Glomerular visceral epithelial cell (primary cell): ENCODE measurements at regions not wholly inside any gene's neighbourhood (a gene's known extent, or its start where the extent isn't known, plus 50 kb on each side); places are given as distances from the start of the nearest gene placed in this dataset.

ENCODE experiments used
- DNase-seq: peaks from one replicate; pipeline ENCODE4 v3.0.0-alpha.2; 2016; ENCODE audit errors: extremely low spot score

- no peak for DNase-seq
These were observed 444.4 kb upstream of the DAB1 start for GRCh38 chr1:57868239-57868638.

GRCh38 chr1:57866998-57867397 lies 443.1 kb upstream of the DAB1 start:
- no peak for DNase-seq

GRCh38 chr1:57860931-57861565 lies 437.2 kb upstream of the DAB1 start:
- DNase-seq, result no peak

DNA sequence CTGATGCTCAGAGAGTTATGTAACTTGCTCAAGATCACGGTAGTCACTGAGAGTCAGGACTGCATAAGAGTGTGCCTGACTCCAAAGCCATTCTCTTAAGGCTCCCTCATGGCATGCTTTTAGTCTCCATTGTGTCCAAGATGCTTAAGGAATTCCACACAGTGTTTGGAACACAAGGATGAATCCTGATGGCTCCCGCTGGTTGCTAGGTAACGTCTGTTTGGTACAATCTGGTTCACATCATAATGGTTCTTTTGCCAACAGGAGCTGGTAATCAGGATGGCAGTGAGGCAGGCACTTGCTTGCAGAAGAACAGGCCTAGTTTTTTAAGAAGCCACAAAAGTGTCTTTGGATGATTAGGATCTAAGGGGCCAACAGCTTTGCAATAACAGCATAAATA lies 436.5 kb upstream of the DAB1 start:
- DNase-seq, result no peak

GRCh38 chr1:57858740-57859139 lies 434.9 kb upstream of the DAB1 start:
- no peak for DNase-seq

- DNase-seq, result no peak
These were observed 433.9 kb upstream of the DAB1 start for GRCh38 chr1:57857809-57858208.

DNA sequence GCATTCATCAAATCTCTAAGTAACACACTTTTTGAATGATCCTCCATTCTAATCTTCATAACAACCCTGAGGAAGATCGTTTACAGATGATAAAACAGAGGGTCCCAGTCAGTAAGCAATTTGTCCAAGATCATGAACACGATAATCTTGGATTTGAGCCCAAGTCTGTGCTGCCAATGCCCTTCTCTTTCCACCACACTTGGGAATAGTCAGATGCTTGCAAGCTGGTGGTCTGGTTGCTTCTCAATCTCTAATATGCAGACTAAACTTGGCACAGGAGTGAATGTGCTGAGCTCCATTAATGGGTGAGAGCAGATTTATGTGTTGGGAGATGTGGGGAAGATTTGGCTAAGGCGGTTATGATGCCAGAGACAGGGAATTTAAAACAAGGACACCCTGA lies 430.6 kb upstream of the DAB1 start:
- DNase-seq, result no peak

GRCh38 chr1:57850176-57850940 lies 426.5 kb upstream of the DAB1 start:
- DNase-seq, result no peak

GRCh38 chr1:57848406-57848805 lies 424.5 kb upstream of the DAB1 start:
- peak; percentile 56 for DNase-seq

GRCh38 chr1:57845041-57845440 lies 421.2 kb upstream of the DAB1 start:
- DNase-seq, result no peak

DNA sequence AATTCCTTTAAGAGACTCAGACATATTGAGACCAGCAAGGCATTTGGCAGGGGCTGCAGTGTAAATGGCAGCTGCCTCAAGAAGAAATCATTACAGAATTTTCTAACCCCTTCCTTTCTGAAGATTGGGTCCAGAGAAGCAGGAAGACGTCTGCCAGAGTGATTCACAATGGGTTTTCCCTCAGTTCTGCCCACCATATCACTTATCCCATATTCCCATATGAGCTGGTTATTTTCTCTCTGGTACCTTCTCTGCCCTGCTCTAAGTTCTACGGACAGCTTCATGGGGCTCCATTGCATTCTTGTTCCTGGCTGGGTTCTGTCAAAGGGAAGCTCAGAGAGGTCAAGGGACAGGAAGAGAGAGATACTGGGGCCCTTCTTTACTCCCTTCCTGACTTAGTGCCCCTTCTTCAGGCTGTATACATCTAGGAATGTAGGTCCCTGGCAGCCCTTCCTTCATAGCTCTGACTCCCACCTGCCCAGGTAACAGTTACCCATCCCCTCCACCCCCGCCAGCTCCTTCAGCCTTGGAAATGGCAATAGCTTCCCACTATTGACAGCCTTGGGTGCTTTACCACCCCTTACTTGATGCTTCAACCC lies 420.6 kb upstream of the DAB1 start:
- no peak for DNase-seq

DNA sequence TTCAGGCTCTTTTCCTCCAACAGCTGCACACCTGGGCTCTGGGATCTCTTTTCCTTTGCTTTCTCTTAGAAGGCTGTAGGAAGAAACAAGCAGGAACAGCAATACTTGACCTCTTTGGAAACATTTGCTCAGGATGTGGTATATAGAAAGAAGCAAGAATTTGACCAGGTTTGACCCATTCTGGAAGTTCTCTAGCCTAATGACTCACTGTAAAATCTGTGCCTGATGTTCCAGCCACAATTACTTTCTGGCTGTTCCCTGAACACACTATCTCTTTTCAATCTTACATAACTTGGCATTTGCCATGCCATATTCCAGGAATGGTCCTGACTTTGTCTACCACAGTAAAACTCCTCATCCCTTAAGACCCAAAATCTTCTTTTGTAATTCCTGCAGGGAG lies 419.9 kb upstream of the DAB1 start:
- peak; percentile 13 for DNase-seq

DNA sequence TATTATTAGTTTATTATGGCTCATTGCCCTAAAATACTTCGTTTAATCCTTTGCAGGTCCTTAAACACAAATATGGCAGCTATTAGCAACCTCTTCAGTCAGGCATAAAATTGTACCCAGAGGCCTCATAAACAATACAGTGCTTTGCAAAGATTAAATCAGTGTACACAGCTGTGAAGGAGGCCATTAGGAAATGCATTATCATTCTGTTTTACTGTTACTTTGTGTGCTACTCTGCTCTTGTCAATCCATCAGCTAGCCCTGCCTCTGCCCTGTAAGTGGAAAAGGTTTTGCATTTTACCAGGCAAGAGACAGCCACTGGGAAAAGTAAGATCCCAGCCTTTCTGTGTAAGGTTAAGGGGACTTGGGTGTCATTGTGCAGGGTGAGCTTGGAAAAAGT lies 415.7 kb upstream of the DAB1 start:
- DNase-seq, result no peak

DNA sequence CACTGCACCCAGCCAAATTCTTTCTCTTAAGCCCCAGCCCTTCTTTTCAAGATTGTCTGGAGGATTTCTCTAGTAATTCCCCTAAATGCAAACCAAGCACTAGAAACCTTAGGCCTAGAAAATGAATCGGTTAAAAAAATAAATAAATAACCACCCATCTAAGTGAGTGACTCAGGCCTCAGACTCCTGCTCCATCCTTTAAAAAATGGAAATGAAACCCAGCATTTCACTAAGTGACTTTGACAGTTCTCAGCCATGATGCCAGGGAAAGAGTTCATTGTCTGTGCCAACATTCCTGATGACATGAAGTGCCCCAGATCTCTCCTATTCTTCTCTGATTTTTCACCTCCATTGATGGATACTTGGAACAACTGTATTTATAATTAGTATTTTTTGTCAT lies 415.2 kb upstream of the DAB1 start:
- DNase-seq, result no peak

GRCh38 chr1:57835620-57836019 lies 411.8 kb upstream of the DAB1 start:
- no peak for DNase-seq

DNA sequence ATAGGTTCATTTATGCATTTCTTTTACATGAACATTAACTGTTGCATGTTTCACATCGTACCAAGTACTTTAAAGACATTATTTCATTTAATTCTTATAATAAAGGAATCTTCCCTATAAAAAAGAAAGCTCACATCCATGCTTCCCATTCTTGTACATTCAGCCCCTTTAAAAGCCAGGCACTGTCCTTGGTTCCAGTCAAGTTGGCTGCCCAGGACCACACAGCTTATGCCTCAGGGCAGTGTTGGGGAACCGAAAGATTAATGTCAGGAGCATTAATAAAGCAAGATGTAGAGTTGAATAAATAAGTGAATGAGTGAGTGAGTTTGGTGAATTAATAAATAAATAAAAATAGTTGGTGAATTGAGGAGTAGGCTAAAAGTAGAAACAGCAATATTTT lies 409.4 kb upstream of the DAB1 start:
- DNase-seq, result no peak

GRCh38 chr1:57832612-57833011 lies 408.8 kb upstream of the DAB1 start:
- DNase-seq, result no peak

- peak; percentile 39 for DNase-seq
These were observed 407.8 kb upstream of the DAB1 start for GRCh38 chr1:57831624-57832023.

DNA sequence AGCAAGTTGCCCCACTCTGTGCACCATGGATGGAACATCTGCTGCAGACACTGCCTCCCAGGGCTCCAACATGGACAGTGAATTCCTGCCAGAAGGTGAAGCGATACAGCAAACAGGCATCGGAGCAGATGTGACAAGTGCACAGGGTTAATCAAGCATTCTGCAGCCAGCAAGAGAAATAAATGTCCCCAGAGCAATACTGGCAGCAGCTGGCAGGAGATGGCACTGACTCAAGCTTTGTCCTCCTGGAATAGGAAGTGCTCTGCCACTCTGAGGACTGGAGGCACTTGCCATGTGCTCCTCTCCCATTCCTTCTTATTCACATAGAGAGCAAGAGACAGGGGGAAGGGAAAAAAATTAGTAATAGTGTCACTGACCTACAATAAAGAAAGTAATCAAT lies 402.7 kb upstream of the DAB1 start:
- DNase-seq, result no peak

DNA sequence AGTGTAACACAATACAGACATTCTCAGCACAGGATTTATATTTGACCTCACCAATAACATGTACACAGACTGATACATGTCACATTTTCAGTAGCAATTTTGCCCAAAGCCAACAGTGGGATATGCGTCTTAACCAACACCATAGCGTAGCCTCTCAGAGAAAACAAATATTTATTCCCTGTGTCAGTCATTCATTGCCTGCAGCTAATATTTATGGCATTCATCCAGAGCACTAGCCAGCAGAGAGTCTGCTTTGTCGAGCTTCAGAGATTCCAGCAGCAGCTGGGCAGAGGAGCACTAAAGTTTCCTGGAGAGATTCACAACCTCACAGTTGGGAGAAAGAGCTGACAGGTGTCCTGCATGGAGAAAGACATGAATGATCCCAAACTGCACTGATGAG lies 400.7 kb upstream of the DAB1 start:
- no peak for DNase-seq

GRCh38 chr1:57820356-57821095 lies 396.7 kb upstream of the DAB1 start:
- no peak for DNase-seq

GRCh38 chr1:57819893-57820292 lies 396.0 kb upstream of the DAB1 start:
- no peak for DNase-seq

DNA sequence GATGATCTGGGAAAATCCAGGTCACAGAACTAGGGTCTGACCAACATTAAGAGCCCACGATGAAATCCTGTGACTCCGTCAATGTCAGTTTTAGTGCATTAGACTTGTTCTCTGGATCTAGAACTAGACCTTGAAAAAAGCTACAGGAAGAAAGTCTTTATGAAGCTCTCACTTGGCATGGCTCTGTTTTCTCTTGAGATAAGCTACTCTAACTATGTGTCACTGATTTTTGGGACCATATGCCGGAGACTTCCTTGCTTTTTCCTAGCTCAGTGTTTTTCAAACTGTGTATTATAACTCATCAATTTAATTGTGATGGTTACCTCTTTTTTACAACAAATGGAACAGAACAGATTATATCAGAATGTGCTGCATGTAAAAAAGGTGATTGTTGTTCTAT lies 379.7 kb upstream of the DAB1 start:
- no peak for DNase-seq
